ENCODE measurements at regions not wholly inside any gene's neighbourhood (a gene's known extent, or its start where the extent isn't known, plus 50 kb on each side); places are given as distances from the start of the nearest gene placed in this dataset.
"Not testable (repeated sequence)": the region's sequence is repeated elsewhere in the genome, so short reads cannot be mapped to it uniquely, and the experiment has no call there.

DNA sequence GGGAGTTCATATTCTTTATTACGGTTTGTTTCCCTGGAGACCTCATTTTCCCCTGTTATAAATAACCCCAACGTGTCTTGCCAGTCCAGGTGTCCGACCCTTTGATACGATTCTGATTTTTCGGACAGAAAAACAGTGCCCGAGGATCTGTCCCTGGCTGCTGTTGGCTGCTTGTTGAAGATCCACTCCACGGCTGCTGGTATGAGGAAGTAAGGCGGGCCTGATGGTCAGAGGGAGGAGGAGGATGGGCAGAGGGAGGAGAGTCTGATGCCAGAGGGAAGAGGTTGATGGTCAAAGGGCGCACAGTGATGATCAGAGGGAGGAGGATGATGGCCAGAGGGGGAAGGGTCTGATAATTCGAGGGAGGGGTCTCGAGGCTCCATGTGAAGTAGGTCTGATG is 99.9 kb downstream of the ATP6V0E2 start:
- H3K4me3 ChIP-seq (ENCODE audit: low read depth, low read length); H3K27ac ChIP-seq (ENCODE audit: low read depth); DNase-seq (ENCODE audit: extremely low spot score); H3K4me1 ChIP-seq (ENCODE audit: insufficient read depth); H3K36me3 ChIP-seq (ENCODE audit: insufficient read depth): not testable (repeated sequence)
- WGBS: 76% methylated on average over 6 of the region's 11 CpGs

DNA sequence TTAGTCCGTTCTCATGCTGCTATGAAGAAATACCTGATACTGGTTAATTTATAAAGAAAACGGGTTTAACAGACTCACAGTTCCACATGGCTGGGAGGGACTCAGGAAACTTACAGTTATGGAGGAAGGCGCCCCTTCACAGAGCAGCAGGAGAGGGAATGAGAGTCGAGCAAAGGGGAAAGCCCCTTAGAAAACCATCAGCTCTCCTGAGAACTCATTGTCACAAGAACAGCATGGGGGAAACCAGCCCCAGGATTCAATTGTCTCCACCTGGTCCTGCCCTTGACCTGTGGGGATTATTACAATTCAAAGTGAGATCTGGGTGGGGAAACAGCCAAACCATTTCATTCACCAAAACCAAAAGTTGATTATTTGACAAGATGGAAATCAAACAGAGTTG is 101.8 kb downstream of the ATP6V0E2 start:
- H3K36me3 ChIP-seq (ENCODE audit: insufficient read depth); H3K4me3 ChIP-seq (ENCODE audit: low read depth, low read length); H3K4me1 ChIP-seq (ENCODE audit: insufficient read depth); DNase-seq (ENCODE audit: extremely low spot score); H3K27ac ChIP-seq (ENCODE audit: low read depth): not testable (repeated sequence)
- WGBS: 44% methylated on average over 4 of the region's 4 CpGs

DNA sequence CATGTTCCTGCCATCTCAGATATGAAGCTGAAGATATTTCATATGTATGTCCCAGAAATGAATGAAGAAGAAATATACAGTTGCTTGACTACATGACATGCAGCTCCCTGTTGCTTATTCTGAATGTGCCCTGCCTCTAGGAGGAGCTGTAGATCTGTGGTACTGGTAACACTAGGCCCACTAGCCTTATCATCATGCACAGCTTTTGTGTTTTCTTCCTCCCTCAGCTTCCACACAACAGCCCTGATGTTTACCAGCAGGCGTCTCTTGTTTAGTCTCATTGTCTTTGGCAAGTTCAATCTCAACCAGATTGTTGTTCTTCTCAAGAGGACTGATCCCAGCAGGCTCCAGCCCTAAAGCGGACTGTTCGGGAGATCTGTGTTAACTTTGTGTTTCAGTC is 104.8 kb downstream of the ATP6V0E2 start:
- DNase-seq (ENCODE audit: extremely low spot score); H3K36me3 ChIP-seq (ENCODE audit: insufficient read depth); H3K4me1 ChIP-seq (ENCODE audit: insufficient read depth); H3K27ac ChIP-seq (ENCODE audit: low read depth); H3K4me3 ChIP-seq (ENCODE audit: low read depth, low read length): not testable (repeated sequence)
- 83% methylated on average over 3 of the region's 3 CpGs for WGBS

DNA sequence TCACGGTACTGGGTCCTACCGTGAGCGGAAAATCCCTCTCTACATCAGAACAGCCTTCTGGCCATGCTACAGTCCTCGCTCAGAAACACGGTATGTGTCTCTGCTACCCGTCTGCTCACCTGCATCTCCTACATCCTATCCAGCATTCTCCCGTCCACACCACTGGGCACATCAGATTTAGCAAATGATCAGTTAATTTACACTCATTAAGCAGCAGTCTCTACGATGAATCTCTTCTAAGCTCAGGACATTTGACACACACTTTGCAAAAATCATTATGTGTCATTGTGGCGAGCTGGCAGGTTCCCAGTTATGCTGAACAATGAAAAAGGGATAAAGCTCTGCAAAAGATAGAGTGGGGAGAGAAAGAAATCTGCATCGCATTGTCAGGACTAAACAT is 105.2 kb downstream of the ATP6V0E2 start:
- WGBS: 69% methylated on average over 8 of the region's 10 CpGs
- not testable (repeated sequence) for H3K36me3 ChIP-seq (ENCODE audit: insufficient read depth); H3K4me3 ChIP-seq (ENCODE audit: low read depth, low read length); DNase-seq (ENCODE audit: extremely low spot score); H3K4me1 ChIP-seq (ENCODE audit: insufficient read depth); H3K27ac ChIP-seq (ENCODE audit: low read depth)

DNA sequence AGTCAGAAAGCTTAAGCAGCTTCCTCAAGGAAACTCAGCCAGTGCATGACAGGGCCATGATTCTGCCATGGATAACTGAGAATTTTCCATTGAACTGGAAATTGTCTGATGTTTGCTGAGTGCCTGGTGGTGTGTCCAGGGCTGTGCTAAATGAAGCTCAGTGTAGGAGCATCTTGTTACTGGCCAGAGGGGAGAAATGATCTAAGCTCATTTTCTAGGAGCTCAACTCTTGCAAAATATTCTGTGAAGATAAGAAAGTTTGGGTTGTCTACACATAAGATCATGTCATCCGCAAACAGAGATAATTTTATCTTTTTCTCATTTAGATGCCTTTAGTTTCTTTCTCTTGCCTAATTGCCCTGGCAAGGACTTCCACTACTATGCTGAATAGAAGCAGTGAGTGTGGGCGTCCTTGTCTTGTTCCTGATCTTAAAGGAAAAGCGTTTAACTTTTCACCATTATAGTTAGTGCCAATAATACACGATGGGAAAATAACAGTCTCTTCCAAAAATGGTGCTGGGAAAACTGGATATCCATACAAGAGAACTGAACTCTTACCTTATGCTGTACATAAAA is 108.9 kb downstream of the ATP6V0E2 start:
- not testable (repeated sequence) for H3K27ac ChIP-seq (ENCODE audit: low read depth); H3K4me1 ChIP-seq (ENCODE audit: insufficient read depth)
- 45% methylated on average over 4 of the region's 4 CpGs for WGBS

DNA sequence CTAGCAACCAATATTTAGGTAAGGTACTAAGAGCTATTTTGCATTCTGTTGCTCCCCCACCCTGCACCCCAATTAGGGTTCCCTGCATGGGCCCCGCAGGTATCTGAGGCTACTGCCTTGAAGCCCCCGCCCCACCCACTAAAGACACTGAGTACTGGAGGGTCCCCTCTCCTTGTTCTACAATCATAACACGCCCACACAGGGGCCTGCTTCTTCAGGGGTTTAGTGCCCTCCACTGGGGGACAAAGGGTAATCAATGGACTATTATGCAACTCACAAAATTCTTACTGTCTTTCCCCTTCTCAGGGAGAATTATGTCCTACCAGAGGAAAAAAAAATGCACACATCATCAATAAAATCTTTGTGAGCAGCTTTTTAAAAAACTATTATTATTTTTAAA is 113.1 kb downstream of the ATP6V0E2 start:
- H3K4me3 ChIP-seq (ENCODE audit: low read depth, low read length); DNase-seq (ENCODE audit: extremely low spot score); H3K27ac ChIP-seq (ENCODE audit: low read depth); H3K36me3 ChIP-seq (ENCODE audit: insufficient read depth); H3K4me1 ChIP-seq (ENCODE audit: insufficient read depth): not testable (repeated sequence)
- WGBS: no CpG with 5 or more reads among the region's 3 CpGs

More for the DNA sequence above, 108.9 kb downstream of the ATP6V0E2 start:
- H3K4me3 ChIP-seq (ENCODE audit: low read depth, low read length); DNase-seq (ENCODE audit: extremely low spot score); H3K36me3 ChIP-seq (ENCODE audit: insufficient read depth): not testable (repeated sequence)

DNA sequence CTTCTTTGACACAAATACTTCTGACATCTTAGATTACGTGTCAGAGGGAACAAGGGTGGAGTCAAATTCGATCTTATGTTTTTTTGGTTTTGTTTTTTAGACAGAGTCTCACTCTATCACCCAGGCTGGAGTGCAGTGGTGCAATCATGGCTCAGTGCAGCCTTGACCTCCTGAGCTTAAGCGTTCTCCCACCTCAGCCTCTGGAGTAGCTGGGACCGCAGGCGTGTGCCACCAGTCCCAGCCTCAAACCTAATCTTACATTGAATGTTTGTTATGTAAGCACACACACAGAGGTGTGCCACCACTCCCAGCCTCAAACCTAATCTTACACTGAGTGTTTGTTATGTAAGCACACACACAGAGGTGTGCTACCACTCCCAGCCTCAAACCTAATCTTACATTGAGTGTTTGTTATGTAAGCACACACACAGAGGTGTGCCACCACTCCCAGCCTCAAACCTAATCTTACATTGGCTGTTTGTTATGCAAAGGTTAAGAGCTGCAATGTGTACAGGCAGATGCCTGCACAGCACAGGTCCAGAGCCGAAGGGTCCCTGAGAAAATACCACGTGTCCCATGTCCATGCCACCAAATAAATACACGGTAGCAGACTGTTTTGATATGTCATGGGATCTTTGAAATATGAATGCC is 118.0 kb downstream of the ATP6V0E2 start:
- not testable (repeated sequence) for DNase-seq (ENCODE audit: extremely low spot score); H3K27ac ChIP-seq (ENCODE audit: low read depth); H3K4me3 ChIP-seq (ENCODE audit: low read depth, low read length); H3K4me1 ChIP-seq (ENCODE audit: insufficient read depth); H3K36me3 ChIP-seq (ENCODE audit: insufficient read depth)
- WGBS: 76% methylated on average over 8 of the region's 8 CpGs

DNA sequence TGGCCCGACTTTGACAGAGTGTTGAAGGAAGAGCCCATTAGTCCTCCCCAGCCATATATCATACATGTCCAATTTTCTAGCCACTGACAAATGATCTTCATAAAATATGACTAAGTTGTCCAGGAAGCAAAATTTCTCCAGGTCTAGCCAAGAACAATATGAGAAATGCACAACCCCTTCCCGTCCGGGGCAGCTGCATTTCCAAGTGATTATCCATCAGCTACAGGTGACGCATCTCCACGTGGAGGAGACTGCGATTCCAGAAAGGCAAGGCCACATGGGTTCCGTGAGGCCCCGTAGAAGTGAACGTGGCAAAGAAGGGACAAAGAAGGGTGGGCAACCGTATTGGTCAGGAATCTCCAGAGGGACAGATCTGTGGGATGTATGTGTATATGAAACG is 118.6 kb downstream of the ATP6V0E2 start:
- DNase-seq (ENCODE audit: extremely low spot score); H3K27ac ChIP-seq (ENCODE audit: low read depth); H3K4me3 ChIP-seq (ENCODE audit: low read depth, low read length); H3K36me3 ChIP-seq (ENCODE audit: insufficient read depth); H3K4me1 ChIP-seq (ENCODE audit: insufficient read depth): not testable (repeated sequence)
- 85% methylated on average over 11 of the region's 11 CpGs for whole genome bisulfite sequencing

DNA sequence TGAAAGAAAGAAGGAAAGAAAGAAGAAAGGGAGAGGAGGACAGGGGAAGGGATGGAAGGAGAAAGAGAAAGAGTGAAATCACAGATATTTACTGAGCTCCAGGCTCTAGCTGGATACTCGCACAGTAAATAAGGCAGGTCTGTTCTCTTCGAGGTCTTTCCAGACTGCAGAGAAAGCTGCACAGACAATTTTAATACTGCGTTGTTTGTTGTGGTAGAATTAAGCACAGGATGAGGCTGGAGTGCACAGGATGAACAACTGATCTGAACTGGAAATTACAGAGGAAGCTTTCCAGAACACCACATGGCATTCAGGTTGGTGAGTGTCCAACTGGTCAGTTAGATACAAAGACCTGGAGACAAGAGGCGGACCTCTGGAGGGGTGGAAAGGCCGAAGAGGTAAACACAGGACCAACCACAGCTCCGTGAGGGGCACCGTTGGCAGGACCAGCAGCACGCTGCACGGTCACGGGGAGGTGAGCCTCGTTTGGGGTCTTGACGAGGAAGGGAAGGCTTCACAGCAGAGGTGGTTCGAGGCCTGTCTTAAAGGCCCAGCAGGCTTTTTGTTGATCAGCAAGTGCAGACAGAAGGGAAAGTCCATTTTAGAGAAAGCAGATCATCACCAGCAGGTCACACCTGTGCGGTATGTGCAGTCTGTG is 121.7 kb downstream of the ATP6V0E2 start:
- WGBS: 71% methylated on average over 13 of the region's 14 CpGs
- H3K36me3 ChIP-seq (ENCODE audit: insufficient read depth); H3K27ac ChIP-seq (ENCODE audit: low read depth); H3K4me3 ChIP-seq (ENCODE audit: low read depth, low read length); H3K4me1 ChIP-seq (ENCODE audit: insufficient read depth); DNase-seq (ENCODE audit: extremely low spot score): not testable (repeated sequence)

DNA sequence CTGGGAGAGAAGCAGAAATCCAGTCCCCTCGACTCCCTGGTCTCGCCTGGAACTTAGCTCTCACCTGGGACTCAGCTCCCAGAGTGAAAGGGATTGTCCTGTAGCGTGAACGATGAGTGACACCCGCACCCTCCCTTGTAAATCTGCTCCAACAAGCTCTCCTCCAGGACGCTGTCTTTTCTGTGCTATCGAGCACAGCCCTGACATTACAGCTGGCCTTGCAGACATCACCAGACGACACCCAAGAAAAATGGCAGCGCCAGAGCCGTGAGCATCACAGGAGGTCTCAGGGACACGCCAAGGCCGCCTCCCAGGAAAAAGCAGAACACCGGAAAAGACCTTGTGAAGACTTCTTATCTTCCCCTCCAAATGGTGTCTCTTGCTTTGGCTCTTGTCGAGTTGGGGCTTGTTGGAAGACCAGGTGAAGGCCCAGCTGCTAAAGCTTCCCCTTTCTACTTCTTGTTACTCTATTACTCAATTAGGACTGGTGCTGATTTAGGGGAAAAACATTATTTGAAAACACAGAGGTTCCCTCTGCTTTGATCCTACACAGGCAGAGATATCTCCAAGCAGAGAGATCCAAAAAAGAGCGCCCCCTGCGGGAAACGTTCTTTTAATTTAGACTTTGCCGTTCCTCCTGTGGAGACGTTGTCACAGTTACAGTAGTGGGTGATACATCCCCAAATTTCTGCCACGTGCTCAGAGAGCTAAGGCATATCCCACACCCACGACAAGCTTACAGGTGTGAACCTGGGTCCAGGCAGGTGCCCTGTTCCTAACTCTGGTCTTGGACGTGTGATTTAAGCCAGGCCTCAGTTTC is 127.2 kb downstream of the ATP6V0E2 start:
- H3K27ac ChIP-seq (ENCODE audit: low read depth); H3K4me1 ChIP-seq (ENCODE audit: insufficient read depth); DNase-seq (ENCODE audit: extremely low spot score); H3K4me3 ChIP-seq (ENCODE audit: low read depth, low read length); H3K36me3 ChIP-seq (ENCODE audit: insufficient read depth): not testable (repeated sequence)
- 50% methylated on average over 22 of the region's 22 CpGs for WGBS

DNA sequence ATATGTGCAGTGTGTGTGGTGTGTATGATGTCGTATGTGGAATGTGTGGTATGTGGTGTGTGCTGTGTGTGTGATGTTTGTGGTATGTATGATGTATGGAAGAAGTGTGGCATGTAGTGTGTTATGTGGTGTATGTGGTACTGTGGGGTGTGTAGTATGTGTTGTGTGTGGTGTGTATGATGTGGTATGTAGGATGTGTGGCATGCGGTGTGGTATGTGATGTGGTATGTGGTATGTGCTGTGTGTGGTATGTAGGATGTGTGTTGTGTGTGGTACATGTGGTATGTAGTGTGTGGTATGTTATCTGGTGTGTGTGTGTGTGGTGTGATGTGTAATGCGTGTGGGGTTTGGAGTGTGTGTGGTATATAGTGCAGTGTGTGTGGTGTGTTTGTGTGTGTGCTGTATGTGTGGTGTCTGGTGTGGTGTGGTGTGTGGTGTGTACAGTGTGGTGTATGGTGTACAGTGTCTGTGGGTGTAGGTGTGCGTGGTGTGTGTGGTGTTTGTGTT is 129.6 kb downstream of the ATP6V0E2 start:
- Histone ChIP-seq H3K27ac (ENCODE audit: low read depth) (no peak overlapping the region), H3K4me1 (ENCODE audit: insufficient read depth) (no peaks in the 10 kb centered on the region), H3K4me3 (ENCODE audit: low read depth, low read length) (no peak overlapping the region), H3K36me3 (ENCODE audit: insufficient read depth) (no peaks in the 10 kb centered on the region)
- WGBS: 64% methylated on average over 4 of the region's 4 CpGs
- DNase-seq (ENCODE audit: extremely low spot score): no peak

DNA sequence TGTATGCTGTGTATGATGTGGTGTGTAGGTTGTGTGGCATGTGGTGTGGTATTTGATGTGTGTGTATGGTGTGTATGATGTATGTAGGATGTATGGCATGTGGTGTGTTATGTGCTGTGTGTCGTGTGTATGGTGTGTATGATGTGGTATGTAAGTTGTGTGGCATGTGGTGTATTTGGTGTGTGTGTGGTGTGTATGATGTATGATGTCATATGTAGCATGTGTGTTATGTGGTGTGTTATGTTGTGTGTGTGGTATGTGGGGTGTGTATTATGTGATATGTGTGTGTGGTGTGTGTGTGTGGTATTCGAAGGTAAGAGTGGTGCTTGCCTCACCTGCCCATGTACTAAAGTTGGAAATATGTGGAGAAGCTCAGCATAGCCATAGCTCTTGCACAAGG is 130.2 kb downstream of the ATP6V0E2 start:
- H3K4me3 ChIP-seq (ENCODE audit: low read depth, low read length); H3K4me1 ChIP-seq (ENCODE audit: insufficient read depth); DNase-seq (ENCODE audit: extremely low spot score); H3K27ac ChIP-seq (ENCODE audit: low read depth); H3K36me3 ChIP-seq (ENCODE audit: insufficient read depth): not testable (repeated sequence)
- 82% methylated on average over 2 of the region's 2 CpGs for WGBS

DNA sequence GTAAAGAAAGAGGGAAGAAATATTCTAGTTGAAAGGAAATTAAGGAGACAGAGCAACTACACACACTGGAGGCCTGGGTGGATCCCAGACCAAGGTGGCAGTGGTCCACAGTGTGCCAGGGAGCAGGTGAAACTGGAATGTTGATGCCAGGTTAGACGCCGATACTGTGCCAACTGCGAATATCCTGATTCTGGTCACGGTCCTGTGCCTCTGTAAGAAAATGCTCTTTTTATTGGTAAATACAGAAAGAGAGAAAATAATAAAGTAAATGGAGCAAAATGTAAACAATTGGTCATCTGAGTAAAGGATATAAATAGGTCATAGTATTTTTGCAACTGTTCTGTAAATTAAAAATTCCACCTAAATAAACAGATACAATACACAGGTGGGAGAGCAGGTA is 131.1 kb downstream of the ATP6V0E2 start:
- H3K4me1 ChIP-seq (ENCODE audit: insufficient read depth); H3K4me3 ChIP-seq (ENCODE audit: low read depth, low read length); H3K36me3 ChIP-seq (ENCODE audit: insufficient read depth); DNase-seq (ENCODE audit: extremely low spot score); H3K27ac ChIP-seq (ENCODE audit: low read depth): not testable (repeated sequence)
- WGBS: 95% methylated on average over 4 of the region's 4 CpGs
